HG02798 (cell line): ENCODE measurements at regions not wholly inside any gene's neighbourhood (a gene's known extent, or its start where the extent isn't known, plus 50 kb on each side); places are given as distances from the start of the nearest gene placed in this dataset.
A peak's percentile ranks its signal among the peaks of the same experiment; 100 is the strongest.
"Not testable (repeated sequence)": the region's sequence is repeated elsewhere in the genome, so short reads cannot be mapped to it uniquely, and the experiment has no call there.

ENCODE experiments used
- ATAC-seq: cut with Tn5 transposase; IDR thresholded peaks from one replicate; pipeline ENCODE4 v1.9.1; 2021; ENCODE audit warnings: mild to moderate bottlenecking; ENCODE audit not compliant: unreplicated experiment, poor library complexity

GRCh38 chr2:228378696-228379425 lies 197.4 kb upstream of the SPHKAP start:
- ATAC-seq = no peak

GRCh38 chr2:228378233-228378632 lies 196.7 kb upstream of the SPHKAP start:
- no peak for ATAC-seq

- ATAC-seq = no peak
Measured at GRCh38 chr2:228377533-228377932, 196.0 kb upstream of the SPHKAP start.

- no peak for ATAC-seq
Measured at GRCh38 chr2:228374741-228375140, 193.3 kb upstream of the SPHKAP start.

- ATAC-seq = no peak
Measured at GRCh38 chr2:228373191-228373590, 191.7 kb upstream of the SPHKAP start.

GRCh38 chr2:228372212-228372611 lies 190.7 kb upstream of the SPHKAP start:
- ATAC-seq = no peak

GRCh38 chr2:228369400-228370031 lies 188.0 kb upstream of the SPHKAP start:
- ATAC-seq = no peak

GRCh38 chr2:228367356-228367755 lies 185.9 kb upstream of the SPHKAP start:
- no peak for ATAC-seq

GRCh38 chr2:228359473-228359872 lies 178.0 kb upstream of the SPHKAP start:
- ATAC-seq = no peak

- ATAC-seq = no peak
Measured at GRCh38 chr2:228355897-228356296, 174.4 kb upstream of the SPHKAP start.

- ATAC-seq = not testable (repeated sequence)
Measured at GRCh38 chr2:228352980-228353379, 171.5 kb upstream of the SPHKAP start.

GRCh38 chr2:228352048-228352447 lies 170.6 kb upstream of the SPHKAP start:
- ATAC-seq = no peak

- ATAC-seq = no peak
Measured at GRCh38 chr2:228348516-228349064, 167.1 kb upstream of the SPHKAP start.

- no peak for ATAC-seq
Measured at GRCh38 chr2:228344531-228344930, 163.0 kb upstream of the SPHKAP start.

GRCh38 chr2:228339525-228339924 lies 158.0 kb upstream of the SPHKAP start:
- no peak for ATAC-seq

- ATAC-seq = no peak
Measured at GRCh38 chr2:228334180-228334579, 152.7 kb upstream of the SPHKAP start.

GRCh38 chr2:228329282-228329681 lies 147.8 kb upstream of the SPHKAP start:
- ATAC-seq = no peak

- no peak for ATAC-seq
Measured at GRCh38 chr2:228321015-228321414, 139.5 kb upstream of the SPHKAP start.

GRCh38 chr2:228318218-228318617 lies 136.7 kb upstream of the SPHKAP start:
- peak; percentile 53 for ATAC-seq

- no peak for ATAC-seq
Measured at GRCh38 chr2:228312172-228312571, 130.7 kb upstream of the SPHKAP start.

GRCh38 chr2:228303960-228304359 lies 122.5 kb upstream of the SPHKAP start:
- ATAC-seq = no peak
